ES-I3 (cell line): ENCODE measurements at regions not wholly inside any gene's neighbourhood (a gene's known extent, or its start where the extent isn't known, plus 50 kb on each side); places are given as distances from the start of the nearest gene placed in this dataset.

ENCODE experiments used
- H3K36me3 ChIP-seq: 2 replicates; pipeline ENCODE4 v1.6.1; 2013; ENCODE audit warnings: mild to moderate bottlenecking, low read length, control low read depth, moderate library complexity; ENCODE audit not compliant: insufficient read depth
- H3K4me1 ChIP-seq: 2 replicates; pipeline ENCODE4 v1.6.1; 2013; ENCODE audit warnings: mild to moderate bottlenecking, control low read depth, low read length; ENCODE audit not compliant: insufficient read depth
- H3K9ac ChIP-seq: 2 replicates; pipeline ENCODE4 v1.6.1; 2013; ENCODE audit warnings: low read depth, mild to moderate bottlenecking, low read length, moderate library complexity
- H3K9me3 ChIP-seq: 2 replicates; pipeline ENCODE4 v1.6.1; 2013; ENCODE audit warnings: mild to moderate bottlenecking, low read length, moderate library complexity; ENCODE audit not compliant: control insufficient read depth, insufficient read depth

DNA sequence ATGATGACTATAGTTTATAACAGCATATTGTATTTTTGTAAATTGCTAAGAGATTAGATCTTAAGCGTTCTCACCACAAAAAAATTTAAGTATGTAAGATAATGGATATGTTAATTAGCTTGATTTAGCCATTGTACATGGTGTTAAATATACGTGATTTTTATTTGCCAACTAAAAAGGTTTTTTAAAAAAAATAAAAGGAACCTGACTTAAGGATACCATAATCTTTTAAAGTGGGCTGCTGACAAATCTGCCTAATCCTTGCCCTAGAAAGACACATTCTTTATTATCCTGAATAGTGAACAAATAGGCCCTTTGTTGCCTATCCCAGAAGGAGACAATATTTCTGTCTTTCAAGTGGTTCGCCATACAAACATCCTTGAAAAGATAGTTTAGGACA lies 94.6 kb upstream of the FAM47C start:
- no peaks in the 10 kb centered on the region for H3K36me3 ChIP-seq
- no peaks in the 10 kb centered on the region for H3K9me3 ChIP-seq
- H3K4me1 ChIP-seq: no peaks in the 10 kb centered on the region
- H3K9ac ChIP-seq: no peak overlapping the region

DNA sequence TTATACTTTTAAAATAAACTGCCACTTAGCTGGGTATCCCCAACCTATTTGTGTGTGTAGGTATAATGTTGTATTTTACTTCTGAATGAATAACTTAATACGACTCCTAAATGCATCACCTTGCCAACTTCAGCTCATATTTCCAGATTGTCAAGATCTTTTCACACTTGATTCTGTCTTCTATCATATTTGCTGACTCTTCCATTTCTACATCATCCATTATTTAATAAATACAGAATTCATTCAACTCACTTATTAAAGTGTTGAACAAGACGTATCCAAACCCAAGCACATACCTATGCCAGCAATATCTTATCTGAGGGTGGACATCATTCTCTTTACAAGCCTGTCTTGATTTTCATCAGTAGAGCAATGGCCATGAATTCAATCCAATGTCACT lies 91.2 kb upstream of the FAM47C start:
- Histone ChIP-seq H3K4me1 (no peaks in the 10 kb centered on the region), H3K36me3 (no peaks in the 10 kb centered on the region), H3K9me3 (no peaks in the 10 kb centered on the region), H3K9ac (no peak overlapping the region)

DNA sequence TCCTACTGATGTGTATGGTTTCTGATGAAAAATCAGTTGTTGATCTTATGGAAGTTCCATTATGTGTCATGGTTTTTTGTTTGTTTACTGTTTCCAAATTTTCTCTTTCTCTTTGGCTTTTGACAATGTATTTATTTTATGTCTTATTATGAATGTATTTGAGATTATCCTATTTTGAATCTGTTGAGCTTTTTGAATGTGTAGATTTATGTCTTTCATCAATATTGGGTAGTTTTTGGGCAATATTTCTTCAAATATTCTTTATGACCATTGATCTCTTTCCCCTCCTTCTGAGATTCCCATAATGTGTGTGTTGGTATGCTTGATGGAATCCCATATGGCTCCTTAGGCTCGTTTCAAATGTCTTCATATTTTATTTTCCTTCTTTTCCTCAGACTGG lies 80.5 kb upstream of the FAM47C start:
- H3K9ac ChIP-seq: no peak overlapping the region
- H3K4me1 ChIP-seq: no peaks in the 10 kb centered on the region
- no peaks in the 10 kb centered on the region for H3K36me3 ChIP-seq
- H3K9me3 ChIP-seq: no peaks in the 10 kb centered on the region

DNA sequence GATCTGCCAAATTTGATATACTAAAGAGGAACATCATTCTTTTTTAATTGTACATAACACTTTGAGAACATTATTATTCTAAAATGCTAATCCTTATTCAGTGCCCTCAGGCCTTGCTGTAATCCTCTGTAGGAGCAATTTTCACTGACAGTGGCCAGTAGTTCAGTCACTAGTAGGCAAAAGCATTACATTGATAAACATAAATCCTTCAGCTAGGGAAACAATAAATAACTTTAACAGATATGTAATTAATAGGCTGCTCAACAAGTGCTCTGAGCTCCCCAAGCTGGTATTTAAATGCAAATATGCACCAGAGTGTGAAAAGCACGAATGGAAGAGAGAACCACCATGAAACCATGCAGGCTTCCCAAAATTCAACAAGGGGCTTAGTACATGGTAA lies 77.7 kb upstream of the FAM47C start:
- H3K36me3 ChIP-seq: no peaks in the 10 kb centered on the region
- H3K9ac ChIP-seq: no peak overlapping the region
- H3K9me3 ChIP-seq: no peaks in the 10 kb centered on the region
- H3K4me1 ChIP-seq: no peaks in the 10 kb centered on the region

DNA sequence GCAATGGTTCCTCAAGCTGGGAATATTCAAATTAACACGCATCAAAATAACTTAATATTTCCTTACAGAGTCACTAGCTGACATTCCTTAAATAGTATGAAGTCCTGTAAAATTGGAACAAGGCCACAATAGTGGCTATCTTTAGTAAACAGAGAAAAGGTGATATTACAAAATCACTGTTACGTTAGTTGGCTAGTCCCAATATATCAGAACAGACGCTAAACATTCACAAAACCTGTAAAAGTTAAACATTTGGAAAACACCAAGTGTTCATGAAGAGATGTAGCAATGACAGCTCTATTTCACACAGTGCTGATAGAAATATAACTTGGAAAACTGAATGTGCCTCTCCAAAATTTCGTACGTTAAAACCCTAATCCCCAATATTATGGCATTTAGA lies 61.0 kb upstream of the FAM47C start:
- H3K9me3 ChIP-seq: peaks cover 3% of the 10 kb centered on the region; the same call in 1 of the 2 replicates
- peaks cover 18% of the 10 kb centered on the region for H3K4me1 ChIP-seq
- H3K36me3 ChIP-seq: no peaks in the 10 kb centered on the region
- H3K9ac ChIP-seq: no peak overlapping the region

DNA sequence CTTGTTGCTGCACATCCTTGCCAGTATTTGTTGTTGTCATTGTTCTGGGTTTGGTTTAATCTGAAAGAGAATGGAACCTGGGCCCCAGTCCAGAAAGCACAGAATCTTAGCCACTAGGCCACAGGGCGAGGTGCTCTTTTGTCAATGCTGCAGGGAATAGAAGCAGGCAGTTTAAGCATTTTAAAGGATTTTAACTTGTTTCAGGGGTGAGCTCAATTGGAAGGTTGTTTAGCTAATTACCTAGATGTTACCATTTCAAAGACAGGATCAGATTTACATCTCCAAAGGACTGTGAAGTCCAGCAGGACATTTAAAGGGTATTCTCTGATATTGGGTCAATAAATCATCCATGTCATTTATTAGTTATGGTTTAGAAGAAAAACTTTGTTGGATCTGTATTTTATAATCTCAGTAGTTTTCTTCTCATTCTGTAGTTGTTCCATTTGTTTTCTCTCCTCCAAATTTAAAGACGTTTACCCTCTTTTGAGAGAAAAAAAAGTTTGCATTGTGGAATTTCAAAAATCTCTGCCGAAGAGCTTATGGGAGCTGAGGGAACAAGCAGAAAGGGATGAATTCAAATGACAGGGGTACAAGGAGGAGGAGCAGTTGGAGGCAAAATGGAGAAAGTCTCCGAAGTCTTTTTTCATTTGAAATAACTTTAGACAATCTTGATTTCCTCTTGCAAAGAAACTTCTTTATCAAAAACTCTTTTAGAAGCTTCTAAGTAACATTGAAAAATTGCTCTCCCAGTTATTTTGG lies 57.5 kb upstream of the FAM47C start:
- no peaks in the 10 kb centered on the region for H3K36me3 ChIP-seq
- H3K9ac ChIP-seq: peak overlapping the region; percentile 15
- peaks cover 22% of the 10 kb centered on the region for H3K4me1 ChIP-seq
- H3K9me3 ChIP-seq: peaks cover 3% of the 10 kb centered on the region; the same call in 1 of the 2 replicates

DNA sequence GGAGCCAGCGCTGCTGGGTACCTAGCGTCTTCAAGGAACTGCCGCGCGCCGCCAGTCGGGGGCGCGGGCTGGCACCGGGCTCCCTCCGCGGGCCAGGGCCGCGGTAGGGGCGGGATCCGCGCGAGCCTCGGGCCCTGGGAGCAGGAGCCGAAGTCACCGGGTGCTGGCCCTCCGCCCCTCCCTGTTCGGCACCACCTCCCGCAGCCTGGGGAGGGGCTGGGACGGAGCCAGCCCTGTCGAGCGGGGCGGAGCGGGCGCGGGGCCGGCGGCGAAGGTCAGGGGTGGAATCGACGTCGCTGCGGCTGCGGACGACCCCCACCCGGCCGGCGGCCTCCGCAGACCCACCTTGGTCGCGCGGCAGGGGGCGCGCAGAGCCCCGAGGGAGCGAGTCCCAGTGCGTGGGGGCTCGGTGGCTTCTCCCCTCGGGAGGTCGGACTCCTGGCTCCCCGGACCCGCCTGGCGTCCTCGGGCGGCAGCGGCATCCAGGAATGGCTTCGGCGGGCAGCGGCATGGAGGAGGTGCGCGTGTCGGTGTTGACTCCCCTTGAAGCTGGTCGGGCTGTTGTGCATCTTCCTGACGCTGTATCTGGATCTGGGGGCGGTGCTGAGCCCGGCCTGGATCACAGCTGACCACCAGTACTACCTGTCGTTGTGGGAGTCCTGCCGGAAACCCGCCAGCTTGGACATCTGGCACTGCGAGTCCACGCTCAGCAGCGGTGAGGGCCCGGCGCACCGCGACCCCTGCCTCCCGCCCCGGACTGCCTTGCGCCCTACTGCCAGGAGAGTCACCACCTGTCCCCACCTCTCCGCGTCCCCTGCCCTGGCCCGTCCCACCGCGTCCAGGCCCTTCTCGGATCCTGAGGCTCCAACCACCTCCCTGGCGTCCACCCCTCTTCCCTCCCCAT lies 50.5 kb upstream of the FAM47C start:
- Histone ChIP-seq H3K9me3 (no peaks in the 10 kb centered on the region), H3K4me1 (peaks cover 3% of the 10 kb centered on the region), H3K36me3 (no peaks in the 10 kb centered on the region), H3K9ac (peak overlapping the region; percentile 83)
